ENCODE measurements at regions not wholly inside any gene's neighbourhood (a gene's known extent, or its start where the extent isn't known, plus 50 kb on each side); places are given as distances from the start of the nearest gene placed in this dataset.

GRCh38 chr2:383888-384287 lies 96.0 kb upstream of the ALKAL2 start:
- no peak for TF ChIP-seq CTCF (IDR thresholded peaks at IDR 0.05; ENCODE audit: insufficient read depth, low read depth, low read length)
- TF ChIP-seq EZH2 (IDR thresholded peaks at IDR 0.05; ENCODE audit: insufficient read depth, low read length) = no peak

All from astrocyte (in vitro differentiated cells and primary cell).